DND-41 (cell line): ENCODE measurements at regions not wholly inside any gene's neighbourhood (a gene's known extent, or its start where the extent isn't known, plus 50 kb on each side); places are given as distances from the start of the nearest gene placed in this dataset.

Source experiments
- EZH2 ChIP-seq: IDR thresholded peaks from 3 replicates; pipeline ENCODE4 v1.6.1; 2012; ENCODE audit warnings: borderline replicate concordance, low read depth, mild to moderate bottlenecking, moderate library complexity, low read length, inconsistent platforms; ENCODE audit not compliant: severe bottlenecking
- TF ChIP-seq, protein P1 (sequence below): IDR thresholded peaks from 2 replicates; pipeline ENCODE4 v1.5.1; 2012; ENCODE audit warnings: borderline replicate concordance, low read length, moderate library complexity, mild to moderate bottlenecking; ENCODE audit not compliant: poor library complexity, severe bottlenecking; ENCODE audit errors: extremely low read depth

DNA sequence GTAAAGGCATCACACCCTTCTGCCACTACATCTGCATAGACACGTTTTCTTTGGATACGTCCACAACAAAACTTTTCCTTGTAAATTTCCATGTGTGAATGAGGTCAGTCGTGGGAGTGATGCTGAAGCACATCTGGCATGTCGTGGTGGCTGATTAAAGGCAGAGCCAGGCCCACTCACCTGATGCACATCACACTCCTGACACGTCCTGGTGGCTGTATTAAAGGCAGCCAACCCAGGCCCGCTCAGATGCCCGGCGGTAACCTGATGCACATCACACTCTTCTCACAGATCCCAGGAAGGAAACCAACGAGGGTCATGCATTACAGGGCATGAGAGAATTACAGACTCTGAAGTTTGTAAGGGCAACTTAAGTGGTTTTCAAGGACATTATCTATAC lies 321.6 kb upstream of the B3GAT1 start:
- TF ChIP-seq, protein P1, sequence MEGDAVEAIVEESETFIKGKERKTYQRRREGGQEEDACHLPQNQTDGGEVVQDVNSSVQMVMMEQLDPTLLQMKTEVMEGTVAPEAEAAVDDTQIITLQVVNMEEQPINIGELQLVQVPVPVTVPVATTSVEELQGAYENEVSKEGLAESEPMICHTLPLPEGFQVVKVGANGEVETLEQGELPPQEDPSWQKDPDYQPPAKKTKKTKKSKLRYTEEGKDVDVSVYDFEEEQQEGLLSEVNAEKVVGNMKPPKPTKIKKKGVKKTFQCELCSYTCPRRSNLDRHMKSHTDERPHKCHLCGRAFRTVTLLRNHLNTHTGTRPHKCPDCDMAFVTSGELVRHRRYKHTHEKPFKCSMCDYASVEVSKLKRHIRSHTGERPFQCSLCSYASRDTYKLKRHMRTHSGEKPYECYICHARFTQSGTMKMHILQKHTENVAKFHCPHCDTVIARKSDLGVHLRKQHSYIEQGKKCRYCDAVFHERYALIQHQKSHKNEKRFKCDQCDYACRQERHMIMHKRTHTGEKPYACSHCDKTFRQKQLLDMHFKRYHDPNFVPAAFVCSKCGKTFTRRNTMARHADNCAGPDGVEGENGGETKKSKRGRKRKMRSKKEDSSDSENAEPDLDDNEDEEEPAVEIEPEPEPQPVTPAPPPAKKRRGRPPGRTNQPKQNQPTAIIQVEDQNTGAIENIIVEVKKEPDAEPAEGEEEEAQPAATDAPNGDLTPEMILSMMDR, result no peak
- no peak for TF ChIP-seq EZH2
